Nucleus accumbens (tissue), 56 donors: ENCODE measurements at regions not wholly inside any gene's neighbourhood (a gene's known extent, or its start where the extent isn't known, plus 50 kb on each side); places are given as distances from the start of the nearest gene placed in this dataset.
A peak's percentile ranks its signal among the peaks of the same experiment; 100 is the strongest.

Source experiments
- DNase-seq, 56 donors: peaks; one replicate each; lab custom pipeline; 2025; lab: John Stamatoyannopoulos, UW

DNA sequence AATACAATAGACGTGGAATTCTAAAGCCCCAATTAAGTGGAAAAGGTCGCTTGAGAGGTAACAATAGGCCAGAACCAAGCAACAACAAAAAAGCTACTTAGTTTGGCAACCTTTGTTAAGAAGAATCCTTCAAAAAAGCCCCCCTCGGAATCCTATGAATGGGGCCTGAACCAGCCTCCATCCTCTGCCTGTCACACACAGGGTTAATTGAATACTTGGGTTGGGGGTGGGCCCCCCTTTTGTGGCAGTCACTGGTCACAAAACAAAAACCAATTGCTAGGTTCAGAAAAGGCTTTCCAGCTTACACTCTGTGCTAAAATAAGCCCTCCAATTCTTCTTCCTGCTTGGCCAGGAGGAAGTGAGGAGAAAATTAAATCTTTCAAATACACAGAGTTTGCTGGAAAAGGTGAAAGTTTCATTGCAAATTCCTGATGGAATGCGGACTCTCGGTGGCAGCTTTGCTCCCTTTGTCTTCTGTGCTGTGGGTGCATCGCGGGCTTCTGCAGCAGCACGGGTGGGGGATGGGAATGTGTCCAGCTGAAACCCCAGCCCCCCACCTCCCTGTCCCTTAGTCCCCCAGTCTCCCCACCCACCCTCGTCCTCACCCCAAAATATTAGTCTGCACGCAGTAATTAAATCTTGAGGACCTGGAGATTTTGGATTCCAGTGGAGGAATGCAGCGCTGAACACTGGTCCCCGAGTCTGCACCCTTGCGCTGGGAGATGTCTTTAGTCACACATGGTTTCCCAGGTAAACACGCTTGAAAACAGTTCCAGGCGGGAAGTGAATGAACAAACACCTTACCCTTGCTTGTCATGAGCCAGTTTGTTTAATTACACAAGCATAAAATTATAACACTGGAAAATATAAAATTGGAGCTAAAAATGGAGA lies 254.3 kb downstream of the SOX11 start:
- DNase-seq: no peak

- no peak for DNase-seq
Observed at GRCh38 chr2:5950736-5951135, 258.6 kb downstream of the SOX11 start.

DNA sequence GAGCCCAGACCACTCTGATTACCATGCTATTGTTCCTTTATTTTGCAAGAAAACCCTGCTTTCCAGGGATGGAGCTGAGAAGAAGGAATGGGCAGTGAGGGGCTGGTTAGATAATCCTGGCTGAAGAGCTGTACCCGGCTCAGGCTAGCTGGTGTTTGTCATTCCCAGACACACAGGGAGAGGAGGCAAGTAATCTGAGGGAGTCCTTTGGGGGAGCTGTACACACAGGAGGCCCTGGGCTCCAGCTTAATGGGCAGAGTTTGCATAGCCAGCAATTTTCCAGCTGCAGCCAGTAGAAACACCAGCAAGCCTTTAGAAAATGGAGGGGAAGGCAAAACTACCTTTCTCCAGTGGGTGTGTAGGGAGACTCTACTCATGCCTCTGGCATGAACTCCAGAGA lies 259.3 kb downstream of the SOX11 start:
- DNase-seq: no peak

DNA sequence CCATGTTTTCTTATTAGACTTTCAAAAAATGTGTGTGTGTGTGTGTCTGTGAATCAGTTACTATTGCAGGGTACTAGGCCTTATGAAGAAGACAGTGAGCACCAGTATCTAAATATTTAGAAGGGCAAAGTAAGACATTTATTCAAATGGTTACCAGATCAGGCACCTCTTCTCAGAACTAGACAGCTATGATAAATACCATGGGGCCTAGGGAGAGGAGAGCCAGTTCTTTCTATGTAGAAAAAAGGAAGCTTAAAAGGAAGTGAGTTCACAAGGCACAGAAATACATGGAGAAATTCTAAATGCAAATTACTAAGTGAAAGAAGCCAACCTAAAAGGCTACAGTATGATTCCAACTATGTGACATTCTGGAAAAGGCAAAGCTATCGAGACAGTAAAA lies 261.3 kb downstream of the SOX11 start:
- DNase-seq: no peak

DNA sequence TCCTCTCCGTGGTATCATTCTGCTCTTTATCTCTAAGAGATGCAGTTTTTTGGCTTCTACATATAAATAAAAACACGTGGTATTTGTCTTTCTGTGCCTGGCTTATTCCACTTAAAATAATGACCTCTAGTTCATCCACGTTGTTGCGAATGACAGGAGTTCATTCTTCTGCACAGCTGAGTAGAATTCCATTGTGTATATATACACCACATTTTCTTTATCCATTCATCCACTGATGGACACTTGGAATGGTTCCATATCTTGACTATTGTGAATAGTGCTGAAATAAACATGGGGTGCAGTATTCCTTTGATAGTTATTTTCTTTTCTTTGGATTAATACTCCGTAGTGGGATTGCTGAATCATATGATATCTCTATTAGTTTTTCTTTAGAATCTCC lies 262.3 kb downstream of the SOX11 start:
- no peak for DNase-seq

GRCh38 chr2:5955921-5956320 lies 263.7 kb downstream of the SOX11 start:
- no peak for DNase-seq

DNA sequence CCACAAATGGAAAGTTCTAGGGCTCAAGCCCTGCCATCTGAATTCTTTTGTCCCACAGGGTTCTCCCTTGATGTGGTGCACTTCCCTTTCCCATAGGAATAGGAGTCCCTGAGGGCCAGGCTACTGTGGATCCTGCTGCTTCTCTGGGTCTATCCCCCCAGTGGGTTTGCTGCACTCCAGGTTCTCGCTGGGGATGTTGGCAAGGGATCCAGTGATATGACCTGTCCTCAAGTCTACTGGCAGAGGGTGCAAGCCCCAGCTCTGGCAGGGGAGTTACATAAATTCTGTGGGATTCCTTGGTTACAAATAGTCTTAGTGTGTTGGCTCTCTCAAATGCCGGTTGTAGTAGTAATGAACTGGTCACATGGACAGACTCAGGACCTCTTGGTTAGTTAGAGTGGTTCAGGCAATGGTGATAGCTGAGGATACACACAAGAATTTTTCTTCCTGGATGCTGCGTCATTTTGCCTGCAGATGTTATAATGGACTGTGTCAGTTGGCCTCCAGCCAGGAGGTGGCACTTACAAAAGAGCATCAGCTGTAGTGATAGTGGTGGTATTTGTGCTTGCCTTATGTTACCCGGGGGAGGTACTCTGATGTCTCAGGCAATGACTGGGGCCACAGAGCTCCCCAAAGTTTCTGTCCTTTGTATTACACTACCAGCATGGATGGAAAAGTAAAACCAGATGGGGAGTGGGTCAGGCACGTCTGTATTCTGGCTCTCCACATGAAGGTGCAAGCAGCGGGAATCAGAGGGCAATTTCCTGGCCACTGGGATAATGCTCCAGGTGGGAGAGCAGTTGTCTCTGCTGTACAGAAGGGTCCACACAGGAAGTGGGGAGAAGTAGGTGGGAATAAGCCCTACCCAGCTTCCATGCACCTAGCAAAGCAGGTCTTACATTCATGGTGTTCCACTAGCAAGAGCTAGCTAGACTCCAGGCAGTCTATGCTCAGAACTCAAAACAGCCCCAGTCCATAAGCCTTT lies 267.9 kb downstream of the SOX11 start:
- DNase-seq: peak in 1 of 56 donors; percentile 36

DNA sequence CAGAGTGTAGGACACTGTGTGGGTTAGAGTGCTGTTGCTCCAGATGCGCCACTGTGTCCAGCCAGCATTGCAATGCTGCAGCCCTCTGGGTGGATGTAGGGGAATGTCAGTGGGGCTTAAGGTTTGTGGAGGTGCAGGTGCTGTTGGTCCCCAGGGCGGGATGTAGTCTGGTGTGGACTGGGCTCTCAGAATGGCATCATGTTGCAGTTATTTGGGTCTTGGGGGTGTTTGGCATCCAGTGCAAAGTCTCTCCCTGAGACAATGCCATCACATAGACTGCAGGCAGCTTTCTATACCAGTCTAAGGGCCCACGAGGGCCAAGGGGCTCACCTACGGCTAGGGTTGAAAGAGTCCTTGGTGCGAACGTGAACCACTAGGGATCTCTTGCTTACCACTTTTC lies 275.3 kb downstream of the SOX11 start:
- no peak for DNase-seq

DNA sequence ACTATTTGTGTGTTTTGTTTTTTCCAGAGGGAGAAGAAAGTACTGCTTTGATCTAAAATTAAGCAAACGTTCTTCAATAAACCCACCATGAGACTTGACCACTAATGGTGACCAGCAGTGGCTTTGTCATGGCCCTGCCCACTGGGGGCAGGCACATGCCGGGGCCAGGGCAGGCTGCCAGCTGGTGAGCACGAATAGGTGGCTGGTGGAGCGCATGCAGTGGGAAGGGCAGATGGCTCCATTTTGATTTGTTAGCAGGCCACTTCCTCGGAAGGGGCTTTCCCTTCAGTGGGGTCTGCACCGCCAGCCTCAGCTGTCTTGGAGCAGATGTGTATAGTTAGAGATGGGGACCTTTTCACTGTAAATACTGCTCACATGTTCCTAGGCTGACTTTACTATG lies 277.1 kb downstream of the SOX11 start:
- DNase-seq: no peak

DNA sequence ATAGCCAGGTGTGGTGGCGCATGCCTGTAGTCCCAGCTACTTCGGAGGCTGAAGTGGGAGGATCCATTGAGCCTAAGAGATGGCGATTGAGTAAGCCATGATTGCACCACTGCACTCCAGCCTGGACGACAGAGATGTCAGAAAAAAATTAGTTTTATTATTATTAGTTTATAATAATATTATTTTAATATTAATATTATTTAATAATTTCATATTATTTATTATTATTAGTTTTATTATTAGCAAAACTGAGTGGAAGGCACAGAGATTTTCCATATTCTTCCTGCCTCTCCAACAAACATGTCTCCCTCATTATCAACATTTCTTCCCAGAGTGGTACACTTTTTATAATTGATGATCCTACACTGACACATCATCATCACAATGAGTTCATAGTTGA lies 278.2 kb downstream of the SOX11 start:
- no peak for DNase-seq

DNA sequence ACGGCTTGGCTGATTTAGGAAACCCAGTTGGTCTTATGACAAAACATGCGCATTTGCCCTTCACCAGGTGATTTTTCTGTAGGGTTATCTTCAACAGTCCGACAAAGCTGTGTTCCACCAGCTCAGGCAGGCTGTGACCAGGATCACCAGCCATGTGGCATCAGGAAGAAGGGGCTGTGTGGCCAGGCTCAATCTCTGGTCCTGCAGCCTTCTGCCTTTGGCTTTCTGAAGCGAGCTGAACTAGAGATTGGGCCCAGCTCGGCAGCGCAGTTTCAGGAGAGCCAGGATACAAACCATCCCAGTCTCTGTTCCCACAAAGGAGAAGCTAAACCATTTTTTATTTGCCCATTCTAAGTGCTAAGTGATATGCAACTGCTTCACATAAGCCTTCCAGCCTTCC lies 282.3 kb downstream of the SOX11 start:
- DNase-seq: no peak

DNA sequence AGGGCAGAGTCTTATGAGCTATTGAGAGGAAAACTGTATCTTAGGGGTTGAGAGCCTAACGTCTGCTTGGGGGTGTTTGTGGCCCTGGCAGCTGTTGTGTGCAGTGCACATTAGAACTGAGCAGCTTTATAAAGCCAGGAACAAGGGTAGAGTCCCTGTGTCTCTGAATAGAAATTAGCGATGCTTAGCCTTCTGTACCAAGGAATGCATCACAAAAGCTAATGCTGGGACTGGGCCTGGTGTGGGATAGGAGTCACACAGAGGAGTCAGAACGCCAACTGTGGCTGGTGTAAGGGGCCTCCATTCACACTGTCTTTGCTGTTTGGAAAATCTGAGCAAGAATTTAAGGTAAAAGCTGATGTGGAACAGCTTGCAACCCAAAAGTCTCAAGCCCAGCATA lies 283.2 kb downstream of the SOX11 start:
- DNase-seq: no peak

DNA sequence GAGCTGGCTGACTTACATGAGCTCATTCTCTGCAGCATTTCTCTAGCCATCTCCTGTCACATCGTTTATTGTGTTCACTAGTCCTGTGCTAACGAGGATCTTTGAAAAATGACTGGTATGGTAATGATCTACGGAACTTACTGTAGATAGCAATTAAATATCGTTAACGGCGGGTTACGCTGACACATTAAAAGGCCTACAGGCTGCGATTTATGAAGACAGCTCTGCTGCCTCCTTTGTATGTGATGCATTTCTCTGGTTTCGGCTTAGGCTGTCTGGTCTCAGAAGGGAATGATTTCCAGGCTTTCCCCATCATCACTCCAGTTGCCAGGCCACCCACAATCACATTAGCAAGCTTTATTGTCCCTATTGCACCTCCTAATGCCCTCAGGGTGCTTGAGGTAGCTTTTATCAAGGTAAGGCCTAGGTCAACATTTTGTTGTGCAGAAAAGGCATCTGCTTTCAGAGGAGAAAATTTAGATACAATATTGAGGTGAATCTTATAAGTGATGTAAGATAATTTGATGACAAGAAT lies 284.4 kb downstream of the SOX11 start:
- no peak for DNase-seq

GRCh38 chr2:5977477-5977876 lies 285.3 kb downstream of the SOX11 start:
- no peak for DNase-seq

GRCh38 chr2:5978131-5978751 lies 286.1 kb downstream of the SOX11 start:
- no peak for DNase-seq

GRCh38 chr2:5980450-5981190 lies 288.4 kb downstream of the SOX11 start:
- peak in 9 of 56 donors; percentile 19 to 49 (median 35) for DNase-seq

DNA sequence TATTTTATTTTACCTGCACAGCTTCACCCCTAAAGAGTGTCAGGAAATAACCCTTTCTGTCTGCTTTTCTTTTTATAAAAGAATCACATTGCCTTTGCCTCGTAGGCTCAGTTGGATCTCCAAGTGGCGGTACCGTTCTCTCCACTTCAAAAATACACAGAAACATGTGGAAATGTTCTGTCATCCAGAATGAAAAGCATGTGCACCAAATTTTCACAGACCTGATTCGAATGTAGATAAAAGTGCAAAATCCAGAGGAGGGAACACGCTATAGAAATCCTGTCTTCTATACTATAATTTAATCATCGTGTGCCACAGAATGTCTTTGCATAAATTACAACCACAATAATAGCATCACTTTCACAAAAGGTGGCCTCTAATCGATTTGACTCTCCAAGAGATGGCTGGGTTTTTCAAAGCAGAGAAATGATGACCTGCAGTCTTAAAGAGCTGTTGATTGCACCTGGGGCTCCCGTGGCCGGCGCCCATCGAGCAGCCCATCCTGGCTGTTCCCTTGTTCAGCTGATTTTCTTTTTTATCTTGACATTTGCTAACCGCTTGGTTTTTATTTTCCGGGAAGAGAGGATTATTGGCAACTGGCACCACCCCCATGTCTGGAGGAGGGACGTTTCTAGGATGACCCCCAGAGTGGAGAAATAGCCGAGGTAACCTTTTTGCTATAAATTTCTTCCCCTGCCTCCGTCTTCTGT lies 290.2 kb downstream of the SOX11 start:
- DNase-seq: peak in 2 of 56 donors; percentile 29 to 45

- DNase-seq: peak in 10 of 56 donors; percentile 21 to 45 (median 38)
Observed at GRCh38 chr2:5982903-5983265, 290.7 kb downstream of the SOX11 start.
